ENCODE measurements at regions not wholly inside any gene's neighbourhood (a gene's known extent, or its start where the extent isn't known, plus 50 kb on each side); places are given as distances from the start of the nearest gene placed in this dataset.

GRCh38 chr11:70504246-70505020, 106.1 kb downstream of the CTTN start:
- TF ChIP-seq POLR2A (IDR thresholded peaks at IDR 0.05; ENCODE audit: low read length) (no peak), GATA1 (IDR thresholded peaks at IDR 0.05; ENCODE audit: low read depth, low read length) (no peak)

All from erythroblast (primary cell).